ENCODE measurements at regions not wholly inside any gene's neighbourhood (a gene's known extent, or its start where the extent isn't known, plus 50 kb on each side); places are given as distances from the start of the nearest gene placed in this dataset.
"Not testable (repeated sequence)": the region's sequence is repeated elsewhere in the genome, so short reads cannot be mapped to it uniquely, and the experiment has no call there.

GRCh38 chr20:59466107-59466815, 138.1 kb upstream of the PHACTR3 start:
- no peak for DNase-seq

GRCh38 chr20:59468831-59469230, 135.5 kb upstream of the PHACTR3 start:
- DNase-seq: no peak

GRCh38 chr20:59469267-59470252, 134.8 kb upstream of the PHACTR3 start:
- DNase-seq: no peak

DNA sequence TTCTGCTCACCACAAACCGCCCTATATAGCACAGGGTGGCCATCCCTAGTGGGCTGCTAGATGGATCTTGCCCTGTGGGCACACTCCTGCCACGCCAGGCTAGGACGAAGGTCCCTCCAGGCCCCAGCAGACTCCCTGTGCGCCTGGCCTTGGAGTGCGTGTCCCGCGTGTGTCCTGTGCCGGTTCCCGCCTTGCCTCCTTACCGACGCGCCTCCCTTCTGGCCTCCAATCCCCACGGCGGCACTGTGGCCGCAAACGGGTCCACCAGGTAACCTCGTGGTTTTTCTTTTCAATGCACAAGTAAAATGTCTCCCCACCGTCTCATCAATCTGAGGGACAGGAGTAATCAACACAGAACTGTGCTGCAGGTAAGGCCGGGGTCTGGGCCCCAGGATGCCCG, 133.8 kb upstream of the PHACTR3 start:
- DNase-seq: no peak

DNA sequence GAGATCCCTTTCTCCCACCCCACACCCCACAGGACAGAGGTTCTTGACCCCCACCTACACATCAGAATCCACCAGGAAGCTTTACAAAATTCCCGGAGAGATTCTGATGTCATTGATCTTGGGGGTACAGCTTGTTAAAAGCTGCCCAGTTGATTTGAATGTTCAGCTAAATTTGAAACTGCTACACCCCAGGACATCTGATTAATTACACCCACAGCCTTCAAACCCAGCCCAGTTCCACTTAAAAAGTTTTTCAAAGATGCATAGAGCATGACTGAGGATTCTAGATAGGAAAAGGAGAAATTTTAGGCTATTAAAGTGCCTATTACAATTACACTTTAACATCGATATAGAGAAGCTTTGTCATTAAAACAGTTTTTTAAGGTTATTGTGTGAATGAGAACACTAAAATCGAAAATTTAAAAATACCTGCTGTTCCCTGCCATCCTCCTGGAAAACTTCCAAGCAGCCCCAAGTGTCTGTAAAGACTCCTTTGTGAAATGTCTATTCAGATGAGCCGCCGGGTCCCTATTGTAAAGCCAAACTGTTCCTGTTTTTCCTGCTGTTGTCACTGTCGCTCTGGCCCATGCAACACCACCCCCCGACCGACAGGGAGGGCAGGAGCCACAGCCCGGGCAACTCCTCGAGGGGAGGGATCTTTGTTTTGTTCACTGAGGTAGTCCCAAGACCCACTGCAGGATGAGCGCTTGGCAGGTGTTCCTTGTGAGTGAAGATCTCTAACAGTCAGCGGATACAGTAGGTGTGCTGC, 132.5 kb upstream of the PHACTR3 start:
- no peak for DNase-seq

GRCh38 chr20:59473742-59474141, 130.6 kb upstream of the PHACTR3 start:
- no peak for DNase-seq

DNA sequence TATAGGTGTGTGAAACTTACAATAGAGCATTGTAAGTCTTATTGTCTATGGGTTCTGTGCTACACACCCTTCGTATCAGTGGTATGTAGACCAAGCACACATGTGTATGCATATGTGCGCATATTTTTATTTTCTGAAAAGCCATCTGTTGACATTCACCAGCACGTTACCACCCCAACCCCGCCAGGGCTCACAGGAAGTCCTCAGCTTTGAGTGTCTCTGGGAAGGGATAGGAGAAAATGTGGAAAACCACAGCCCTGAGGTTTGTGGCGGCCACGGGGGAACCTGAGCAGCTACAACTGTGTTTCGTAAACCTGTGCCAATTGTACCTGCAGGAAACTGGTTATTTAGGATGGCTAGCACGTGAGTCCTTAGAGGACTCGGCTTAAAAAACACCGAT, 123.3 kb upstream of the PHACTR3 start:
- DNase-seq: no peak

DNA sequence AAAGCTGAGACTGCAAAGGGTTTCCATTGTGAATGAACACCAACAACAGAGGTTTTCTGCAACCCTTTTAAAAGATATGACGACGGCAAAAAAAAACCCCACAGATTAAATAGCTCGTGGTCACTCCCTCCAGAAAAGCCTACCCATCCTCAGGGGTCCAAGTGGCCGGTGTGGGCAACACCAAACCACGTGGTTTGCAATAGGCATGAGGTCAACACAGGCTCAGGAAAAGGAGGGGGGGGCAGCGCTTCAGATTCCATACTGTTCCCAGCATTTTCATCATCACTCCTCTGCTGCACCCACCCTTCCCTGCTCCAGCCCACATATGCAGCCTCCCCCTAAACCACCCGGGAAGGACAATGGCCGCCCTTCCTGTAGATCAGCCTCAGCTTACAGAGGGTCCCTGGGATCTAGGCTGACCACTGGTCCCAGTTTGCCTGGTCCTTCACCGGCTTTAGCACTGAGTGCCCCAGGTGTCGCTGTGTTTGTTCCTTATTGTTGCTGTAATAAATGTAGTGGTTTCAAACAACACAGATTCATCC, 122.8 kb upstream of the PHACTR3 start:
- no peak for DNase-seq

DNA sequence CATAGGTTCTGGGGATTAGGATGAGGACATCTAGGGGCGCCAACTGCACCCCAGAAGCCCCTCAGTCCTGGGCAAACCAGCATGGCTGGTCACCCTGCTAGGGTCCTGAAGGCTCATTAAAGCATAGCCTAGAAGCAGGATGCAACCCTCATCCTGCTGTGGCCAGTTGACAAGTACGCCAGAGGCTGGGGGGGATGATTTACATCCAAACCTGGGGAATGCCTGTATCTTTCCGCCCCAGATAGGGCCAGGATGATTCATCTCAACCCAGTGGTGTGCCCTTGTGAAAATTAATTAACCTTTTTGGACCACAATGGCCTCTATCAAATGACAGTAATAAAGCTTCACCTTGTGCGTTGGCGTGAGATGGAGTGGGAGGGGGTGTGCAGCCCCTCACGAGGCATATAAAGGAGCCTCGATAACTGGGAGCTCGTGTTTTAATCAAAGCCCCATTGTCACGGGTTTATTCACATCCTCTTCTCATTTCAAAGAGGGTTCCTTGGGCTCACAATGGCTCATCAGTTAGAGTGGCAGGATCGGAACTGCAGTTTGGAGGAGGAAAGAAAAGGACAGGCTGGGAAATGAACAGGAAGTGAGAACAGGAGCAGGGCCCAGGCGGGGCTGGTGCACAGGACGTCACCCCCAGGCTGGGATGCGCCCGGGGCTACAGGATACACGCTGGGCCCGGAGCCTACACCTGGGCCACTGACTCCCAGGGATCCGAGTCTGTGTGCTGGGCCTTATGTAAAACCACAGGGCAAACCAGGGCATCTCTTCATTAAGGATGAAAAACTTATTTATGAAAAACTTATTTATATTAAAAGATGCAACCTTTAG, 121.8 kb upstream of the PHACTR3 start:
- no peak for DNase-seq

GRCh38 chr20:59483481-59483880, 120.9 kb upstream of the PHACTR3 start:
- DNase-seq: no peak

DNA sequence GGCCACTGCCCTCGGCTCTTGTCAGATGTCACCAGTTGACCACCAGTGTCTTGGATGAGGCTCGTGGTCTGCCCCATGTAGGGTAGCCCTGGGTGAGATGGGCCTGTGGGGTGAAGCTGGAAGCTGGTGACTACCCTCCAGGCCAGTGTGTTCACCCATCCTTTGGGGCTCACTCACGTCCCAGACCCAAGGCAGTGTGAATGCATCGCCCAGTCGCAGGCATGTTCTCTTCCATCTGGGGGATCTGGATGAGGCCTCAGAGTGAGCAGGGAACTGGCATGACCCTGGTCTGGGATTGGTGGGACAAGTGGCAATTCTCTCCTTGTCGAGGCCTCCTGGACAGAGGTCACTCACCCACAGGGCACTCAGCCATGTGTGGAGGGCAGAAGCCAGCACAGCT, 120.1 kb upstream of the PHACTR3 start:
- DNase-seq: no peak

DNA sequence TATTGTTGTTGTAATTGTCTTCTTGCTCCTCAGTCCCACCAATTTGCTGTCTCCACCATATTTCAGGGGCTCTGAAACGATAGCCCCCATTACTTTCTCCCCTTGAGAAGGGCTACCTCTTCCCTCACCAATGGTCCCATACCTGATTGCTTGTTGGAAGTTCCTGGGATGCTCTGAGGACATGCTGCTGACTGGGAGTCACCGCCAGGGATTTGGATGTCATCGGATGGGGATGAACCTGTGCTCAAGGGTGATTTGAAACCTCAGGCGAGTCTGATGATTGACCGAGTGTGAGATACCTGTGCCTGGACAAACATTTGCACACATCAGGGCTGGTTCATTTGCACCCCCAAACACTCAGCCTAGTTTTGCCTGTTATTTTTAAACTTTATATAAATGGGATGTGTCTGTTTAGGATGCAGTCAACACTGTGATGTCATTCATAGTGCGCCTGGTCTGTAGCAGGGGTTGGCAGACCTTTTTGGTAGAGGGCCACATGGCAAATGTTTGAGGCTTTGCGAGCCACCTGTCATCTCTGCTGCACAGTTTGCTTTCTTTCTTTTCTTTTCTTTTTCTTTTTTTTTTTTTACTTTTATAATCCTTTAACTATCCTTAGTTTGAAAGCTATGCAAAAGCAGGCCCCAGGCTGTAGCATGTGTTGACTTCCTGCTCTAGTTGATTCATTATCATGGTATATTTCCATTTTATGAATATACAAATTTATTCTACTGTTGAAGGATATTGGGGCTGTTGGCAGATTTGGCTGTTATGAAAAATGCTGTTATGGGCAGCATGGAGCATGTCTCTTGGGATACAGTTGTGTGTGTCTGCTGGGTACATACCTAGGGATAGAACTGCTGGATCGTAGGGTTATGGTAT, 118.5 kb upstream of the PHACTR3 start:
- DNase-seq: no peak

- not testable (repeated sequence) for DNase-seq
These were observed 115.9 kb upstream of the PHACTR3 start for GRCh38 chr20:59488459-59488858.

GRCh38 chr20:59490196-59491004, 113.9 kb upstream of the PHACTR3 start:
- DNase-seq: not testable (repeated sequence)

DNA sequence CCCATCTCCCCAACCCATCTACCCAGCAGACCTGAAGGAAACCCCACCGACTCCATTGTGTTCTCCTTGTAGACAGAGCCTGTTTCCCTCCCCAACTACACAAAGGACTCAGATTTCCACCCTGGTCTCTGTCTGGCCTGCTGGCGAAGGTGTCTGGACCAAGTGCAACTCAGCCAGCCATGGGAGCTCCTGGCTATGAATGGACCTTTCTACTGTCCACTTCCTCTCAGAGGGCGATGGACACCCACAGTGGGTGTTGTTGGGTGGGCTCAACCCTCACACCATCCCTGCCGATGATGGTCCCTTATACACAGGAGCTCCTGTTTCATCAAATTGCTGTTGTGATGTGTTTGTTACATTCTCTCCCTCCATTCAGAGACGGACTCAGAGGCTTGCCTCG, 112.5 kb upstream of the PHACTR3 start:
- no peak for DNase-seq

DNA sequence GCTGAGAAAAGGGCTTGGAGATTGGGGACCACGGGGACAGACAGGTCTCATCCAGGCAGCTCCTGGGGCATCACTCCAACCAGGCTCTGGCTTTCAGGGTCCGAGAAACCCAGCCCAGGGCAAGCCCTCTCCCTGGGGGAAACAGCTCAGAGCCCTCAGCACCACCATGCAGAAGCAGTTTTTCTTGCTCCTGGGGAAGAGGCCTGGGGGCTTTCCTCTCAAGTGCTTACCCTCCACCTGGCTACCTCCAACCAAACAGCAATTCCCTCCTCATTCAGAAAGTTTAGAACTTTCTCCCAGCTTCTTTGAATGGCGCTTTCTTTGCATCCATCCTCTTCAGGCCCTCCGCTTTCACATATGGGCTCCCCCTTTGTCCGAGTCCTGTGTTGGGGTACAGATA, 110.4 kb upstream of the PHACTR3 start:
- DNase-seq: no peak

- DNase-seq: no peak
These were observed 109.2 kb upstream of the PHACTR3 start for GRCh38 chr20:59495166-59495565.

GRCh38 chr20:59495894-59496510, 108.3 kb upstream of the PHACTR3 start:
- DNase-seq: peak; percentile 55

- no peak for DNase-seq
These were observed 106.0 kb upstream of the PHACTR3 start for GRCh38 chr20:59498291-59498690.

- DNase-seq: no peak
These were observed 104.5 kb upstream of the PHACTR3 start for GRCh38 chr20:59499863-59500262.

Data from NCI-H2107 (cell line).